ENCODE measurements at regions not wholly inside any gene's neighbourhood (a gene's known extent, or its start where the extent isn't known, plus 50 kb on each side); places are given as distances from the start of the nearest gene placed in this dataset.

GRCh38 chr17:14737984-14738651, 437.2 kb downstream of the HS3ST3B1 start:
- Histone ChIP-seq H3K79me2 (ENCODE audit: insufficient read depth, low read length) (no peaks in the 10 kb centered on the region), H3K4me2 (ENCODE audit: insufficient read depth, low read length) (peak overlapping the region; percentile 62), H2AFZ (ENCODE audit: low read length) (peak overlapping the region; percentile 54), H3K36me3 (ENCODE audit: insufficient read depth, low read length) (no peaks in the 10 kb centered on the region), H3K27me3 (ENCODE audit: insufficient read depth, low read length) (no peaks in the 10 kb centered on the region), H3K27ac (ENCODE audit: low read depth, low read length) (peak overlapping the region; percentile 83), H3K4me1 (ENCODE audit: insufficient read depth, low read length) (peaks cover 40% of the 10 kb centered on the region), H3K4me3 (ENCODE audit: insufficient read depth, low read length) (peak overlapping the region; percentile 34), H3K9me3 (ENCODE audit: low read depth, low read length) (no peaks in the 10 kb centered on the region), H4K20me1 (ENCODE audit: insufficient read depth, low read length) (no peaks in the 10 kb centered on the region)
- peak; percentile 59 for TF ChIP-seq CTCF (IDR thresholded peaks at IDR 0.05; ENCODE audit: extremely low read depth, low read depth, low read length)
- peak; percentile 96 for DNase-seq (ENCODE audit: insufficient read length, low spot score, missing footprints)

DNA sequence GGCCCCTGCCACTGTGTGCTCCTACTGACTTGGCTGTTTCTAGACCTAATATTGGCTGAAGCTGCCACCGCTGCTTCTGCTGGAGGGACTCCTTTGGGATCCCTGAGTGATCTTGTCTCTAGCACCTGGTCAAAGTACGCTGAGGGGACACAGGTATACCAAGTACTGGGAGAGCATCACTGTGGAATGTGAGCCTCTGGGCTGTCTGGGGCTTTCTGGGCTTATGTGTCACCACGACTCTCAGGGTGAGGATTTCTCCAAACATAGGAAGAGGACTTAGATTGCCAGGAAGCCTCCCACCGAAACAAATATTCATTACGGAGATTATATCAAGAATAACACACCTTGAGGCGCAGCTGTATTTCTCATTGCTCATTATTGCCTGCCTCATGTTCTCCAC, 435.8 kb downstream of the HS3ST3B1 start:
- Histone ChIP-seq H3K36me3 (ENCODE audit: insufficient read depth, low read length) (no peaks in the 10 kb centered on the region), H4K20me1 (ENCODE audit: insufficient read depth, low read length) (no peaks in the 10 kb centered on the region), H3K27me3 (ENCODE audit: insufficient read depth, low read length) (no peaks in the 10 kb centered on the region), H3K4me1 (ENCODE audit: insufficient read depth, low read length) (peaks cover 38% of the 10 kb centered on the region), H3K4me3 (ENCODE audit: insufficient read depth, low read length) (no peak overlapping the region), H3K9me3 (ENCODE audit: low read depth, low read length) (no peaks in the 10 kb centered on the region), H3K79me2 (ENCODE audit: insufficient read depth, low read length) (no peaks in the 10 kb centered on the region), H3K4me2 (ENCODE audit: insufficient read depth, low read length) (no peak overlapping the region), H3K27ac (ENCODE audit: low read depth, low read length) (no peak overlapping the region), H2AFZ (ENCODE audit: low read length) (no peak overlapping the region)
- no peak for DNase-seq (ENCODE audit: insufficient read length, low spot score, missing footprints)
- no peak for TF ChIP-seq CTCF (IDR thresholded peaks at IDR 0.05; ENCODE audit: extremely low read depth, low read depth, low read length)

- Histone ChIP-seq H3K79me2 (ENCODE audit: insufficient read depth, low read length) (no peaks in the 10 kb centered on the region), H3K36me3 (ENCODE audit: insufficient read depth, low read length) (no peaks in the 10 kb centered on the region), H2AFZ (ENCODE audit: low read length) (no peak overlapping the region), H3K4me3 (ENCODE audit: insufficient read depth, low read length) (no peak overlapping the region), H3K4me2 (ENCODE audit: insufficient read depth, low read length) (no peak overlapping the region), H3K27ac (ENCODE audit: low read depth, low read length) (no peak overlapping the region), H4K20me1 (ENCODE audit: insufficient read depth, low read length) (no peaks in the 10 kb centered on the region), H3K27me3 (ENCODE audit: insufficient read depth, low read length) (no peaks in the 10 kb centered on the region), H3K9me3 (ENCODE audit: low read depth, low read length) (no peaks in the 10 kb centered on the region), H3K4me1 (ENCODE audit: insufficient read depth, low read length) (peaks cover 10% of the 10 kb centered on the region)
- no peak for TF ChIP-seq CTCF (IDR thresholded peaks at IDR 0.05; ENCODE audit: extremely low read depth, low read depth, low read length)
- no peak for DNase-seq (ENCODE audit: insufficient read length, low spot score, missing footprints)
Observed at GRCh38 chr17:14733376-14733775, 432.5 kb downstream of the HS3ST3B1 start.

- H2AFZ ChIP-seq (ENCODE audit: low read length): no peak overlapping the region
- H3K4me2 ChIP-seq (ENCODE audit: insufficient read depth, low read length): no peak overlapping the region
- DNase-seq (ENCODE audit: insufficient read length, low spot score, missing footprints): no peak
- no peaks in the 10 kb centered on the region for H4K20me1 ChIP-seq (ENCODE audit: insufficient read depth, low read length)
- no peak for TF ChIP-seq CTCF (IDR thresholded peaks at IDR 0.05; ENCODE audit: extremely low read depth, low read depth, low read length)
- peaks cover under 1% of the 10 kb centered on the region for H3K4me1 ChIP-seq (ENCODE audit: insufficient read depth, low read length)
- no peak overlapping the region for H3K4me3 ChIP-seq (ENCODE audit: insufficient read depth, low read length)
- no peaks in the 10 kb centered on the region for H3K36me3 ChIP-seq (ENCODE audit: insufficient read depth, low read length)
- no peak overlapping the region for H3K27ac ChIP-seq (ENCODE audit: low read depth, low read length)
- no peaks in the 10 kb centered on the region for H3K79me2 ChIP-seq (ENCODE audit: insufficient read depth, low read length)
- H3K27me3 ChIP-seq (ENCODE audit: insufficient read depth, low read length): no peaks in the 10 kb centered on the region
- H3K9me3 ChIP-seq (ENCODE audit: low read depth, low read length): no peaks in the 10 kb centered on the region
Observed at GRCh38 chr17:14732211-14732610, 431.3 kb downstream of the HS3ST3B1 start.
